ENCODE measurements at regions not wholly inside any gene's neighbourhood (a gene's known extent, or its start where the extent isn't known, plus 50 kb on each side); places are given as distances from the start of the nearest gene placed in this dataset.

GRCh38 chr3:107992976-107993684 lies 97.7 kb downstream of the CD47 start:
- no peaks in the 10 kb centered on the region for H3K9me1 ChIP-seq (ENCODE audit: control insufficient read depth, extremely low read depth, insufficient read depth, low read length)
- H3K79me2 ChIP-seq (ENCODE audit: control insufficient read depth, insufficient read depth, low read length) = no peaks in the 10 kb centered on the region
- dilution Hi-C loops (cut with MboI; ENCODE audit: extremely low pct_ligation_motif_present, low sequenced_read_pairs) = no loop called here
- no peak overlapping the region for H3K9ac ChIP-seq (ENCODE audit: control insufficient read depth, extremely low read depth, insufficient read depth, low read length)
- H3K9me3 ChIP-seq (ENCODE audit: control insufficient read depth, low read depth, low read length) = no peaks in the 10 kb centered on the region
- peak overlapping the region; percentile 7 for H3K4me2 ChIP-seq (ENCODE audit: control insufficient read depth, extremely low read depth, insufficient read depth, low read depth, low read length)
- FAIRE-seq (no peak), DNase-seq (ENCODE audit: low read depth, low spot score) (no peak)
- H3K4me3 ChIP-seq (ENCODE audit: control insufficient read depth in 2 of 3, extremely low read depth in 1 of 3, insufficient read depth in 2 of 3, low read depth in 1 of 3, low read length in 3 of 3) = no peak overlapping the region
- H2AFZ ChIP-seq (ENCODE audit: control insufficient read depth, low read length) = no peak overlapping the region
- H3K27me3 ChIP-seq (ENCODE audit: control insufficient read depth, extremely low read depth, insufficient read depth, low read length) = no peaks in the 10 kb centered on the region
- no peaks in the 10 kb centered on the region for H4K20me1 ChIP-seq (ENCODE audit: control insufficient read depth, extremely low read depth, insufficient read depth, low read length)
- TF ChIP-seq EZH2 (IDR thresholded peaks at IDR 0.05; ENCODE audit: low read length) (no peak), CTCF (optimal IDR thresholded peaks at IDR 0.05 in 1 of 3, IDR thresholded peaks at IDR 0.05 in 1 of 3, conservative IDR thresholded peaks at IDR 0.05 in 1 of 3; ENCODE audit: extremely low read depth in 1 of 3, insufficient read depth in 2 of 3, low read length in 3 of 3) (no peak)
- peak overlapping the region; percentile 34 for H3K27ac ChIP-seq (ENCODE audit: control insufficient read depth, insufficient read depth, low read length)
- no peaks in the 10 kb centered on the region for H3K36me3 ChIP-seq (ENCODE audit: control insufficient read depth in 2 of 2, extremely low read depth in 1 of 2, insufficient read depth in 2 of 2, low read length in 2 of 2)
- H3K4me1 ChIP-seq (ENCODE audit: control insufficient read depth, extremely low read depth, insufficient read depth, low read length) = peaks cover 40% of the 10 kb centered on the region

- no peaks in the 10 kb centered on the region for H3K27me3 ChIP-seq (ENCODE audit: control insufficient read depth, extremely low read depth, insufficient read depth, low read length)
Measured at GRCh38 chr3:107990926-107991325, 99.9 kb downstream of the CD47 start.

More at GRCh38 chr3:107990926-107991325, 99.9 kb downstream of the CD47 start:
- FAIRE-seq (no peak), DNase-seq (ENCODE audit: low read depth, low spot score) (no peak)
- Histone ChIP-seq H3K4me2 (ENCODE audit: control insufficient read depth, extremely low read depth, insufficient read depth, low read depth, low read length) (no peak overlapping the region), H3K9ac (ENCODE audit: control insufficient read depth, extremely low read depth, insufficient read depth, low read length) (no peak overlapping the region), H3K4me3 (ENCODE audit: control insufficient read depth in 2 of 3, extremely low read depth in 1 of 3, insufficient read depth in 2 of 3, low read depth in 1 of 3, low read length in 3 of 3) (no peak overlapping the region), H3K9me1 (ENCODE audit: control insufficient read depth, extremely low read depth, insufficient read depth, low read length) (no peaks in the 10 kb centered on the region), H3K27ac (ENCODE audit: control insufficient read depth, insufficient read depth, low read length) (no peak overlapping the region), H3K79me2 (ENCODE audit: control insufficient read depth, insufficient read depth, low read length) (no peaks in the 10 kb centered on the region), H4K20me1 (ENCODE audit: control insufficient read depth, extremely low read depth, insufficient read depth, low read length) (no peaks in the 10 kb centered on the region), H2AFZ (ENCODE audit: control insufficient read depth, low read length) (no peak overlapping the region), H3K4me1 (ENCODE audit: control insufficient read depth, extremely low read depth, insufficient read depth, low read length) (peaks cover 57% of the 10 kb centered on the region), H3K36me3 (ENCODE audit: control insufficient read depth in 2 of 2, extremely low read depth in 1 of 2, insufficient read depth in 2 of 2, low read length in 2 of 2) (no peaks in the 10 kb centered on the region), H3K9me3 (ENCODE audit: control insufficient read depth, low read depth, low read length) (no peaks in the 10 kb centered on the region)
- TF ChIP-seq CTCF (optimal IDR thresholded peaks at IDR 0.05 in 1 of 3, IDR thresholded peaks at IDR 0.05 in 1 of 3, conservative IDR thresholded peaks at IDR 0.05 in 1 of 3; ENCODE audit: extremely low read depth in 1 of 3, insufficient read depth in 2 of 3, low read length in 3 of 3) (no peak), EZH2 (IDR thresholded peaks at IDR 0.05; ENCODE audit: low read length) (no peak)
- dilution Hi-C loops (cut with MboI; ENCODE audit: extremely low pct_ligation_motif_present, low sequenced_read_pairs) = no loop called here

All from keratinocyte (primary cell).